ENCODE measurements at regions not wholly inside any gene's neighbourhood (a gene's known extent, or its start where the extent isn't known, plus 50 kb on each side); places are given as distances from the start of the nearest gene placed in this dataset.

DNA sequence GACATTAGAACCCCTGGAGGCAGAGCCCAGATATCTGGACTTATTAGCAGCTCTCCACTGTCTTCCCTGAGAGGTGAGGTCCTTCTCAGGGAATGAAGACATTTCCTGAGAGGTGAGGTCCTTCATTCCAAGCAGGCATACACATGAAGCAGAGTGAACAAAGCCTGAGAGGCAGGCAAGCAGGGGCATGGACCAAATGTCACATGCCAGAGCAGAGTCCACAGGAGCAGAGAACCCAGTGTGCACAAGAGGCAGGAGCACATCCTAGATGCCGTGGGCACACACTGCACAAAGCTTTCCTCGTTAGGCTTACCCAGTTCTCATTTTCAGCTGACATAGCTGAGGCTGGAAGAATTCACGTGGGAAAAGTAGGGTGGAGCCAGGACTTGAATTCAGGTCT lies 759.9 kb upstream of the HS6ST1 start:
- DNase-seq (ENCODE audit: low read depth in 1 of 2, low spot score in 1 of 2): no peak
- no peak for TF ChIP-seq POLR2AphosphoS5 (IDR thresholded peaks at IDR 0.05; ENCODE audit: low read depth)
- TF ChIP-seq SPI1 (IDR thresholded peaks at IDR 0.05; ENCODE audit: borderline replicate concordance, low read depth): no peak
- TF ChIP-seq CTCF (IDR thresholded peaks at IDR 0.05; ENCODE audit: insufficient read depth, low read length): no peak
- no peak for TF ChIP-seq GABPA (IDR thresholded peaks at IDR 0.05; ENCODE audit: low read depth)
- TF ChIP-seq, protein P1, sequence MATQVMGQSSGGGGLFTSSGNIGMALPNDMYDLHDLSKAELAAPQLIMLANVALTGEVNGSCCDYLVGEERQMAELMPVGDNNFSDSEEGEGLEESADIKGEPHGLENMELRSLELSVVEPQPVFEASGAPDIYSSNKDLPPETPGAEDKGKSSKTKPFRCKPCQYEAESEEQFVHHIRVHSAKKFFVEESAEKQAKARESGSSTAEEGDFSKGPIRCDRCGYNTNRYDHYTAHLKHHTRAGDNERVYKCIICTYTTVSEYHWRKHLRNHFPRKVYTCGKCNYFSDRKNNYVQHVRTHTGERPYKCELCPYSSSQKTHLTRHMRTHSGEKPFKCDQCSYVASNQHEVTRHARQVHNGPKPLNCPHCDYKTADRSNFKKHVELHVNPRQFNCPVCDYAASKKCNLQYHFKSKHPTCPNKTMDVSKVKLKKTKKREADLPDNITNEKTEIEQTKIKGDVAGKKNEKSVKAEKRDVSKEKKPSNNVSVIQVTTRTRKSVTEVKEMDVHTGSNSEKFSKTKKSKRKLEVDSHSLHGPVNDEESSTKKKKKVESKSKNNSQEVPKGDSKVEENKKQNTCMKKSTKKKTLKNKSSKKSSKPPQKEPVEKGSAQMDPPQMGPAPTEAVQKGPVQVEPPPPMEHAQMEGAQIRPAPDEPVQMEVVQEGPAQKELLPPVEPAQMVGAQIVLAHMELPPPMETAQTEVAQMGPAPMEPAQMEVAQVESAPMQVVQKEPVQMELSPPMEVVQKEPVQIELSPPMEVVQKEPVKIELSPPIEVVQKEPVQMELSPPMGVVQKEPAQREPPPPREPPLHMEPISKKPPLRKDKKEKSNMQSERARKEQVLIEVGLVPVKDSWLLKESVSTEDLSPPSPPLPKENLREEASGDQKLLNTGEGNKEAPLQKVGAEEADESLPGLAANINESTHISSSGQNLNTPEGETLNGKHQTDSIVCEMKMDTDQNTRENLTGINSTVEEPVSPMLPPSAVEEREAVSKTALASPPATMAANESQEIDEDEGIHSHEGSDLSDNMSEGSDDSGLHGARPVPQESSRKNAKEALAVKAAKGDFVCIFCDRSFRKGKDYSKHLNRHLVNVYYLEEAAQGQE (IDR thresholded peaks at IDR 0.05; ENCODE audit: insufficient replicate concordance, low read depth): no peak
- no peaks in the 10 kb centered on the region for H3K27me3 ChIP-seq (ENCODE audit: insufficient read depth, poor library complexity, severe bottlenecking)
- H3K4me3 ChIP-seq (replicated peaks; ENCODE audit: insufficient read depth, low read length): no peak overlapping the region
- no peak overlapping the region for H3K27ac ChIP-seq (replicated peaks)

- H3K4me3 ChIP-seq (replicated peaks; ENCODE audit: insufficient read depth, low read length): no peak overlapping the region
- no peak for DNase-seq (ENCODE audit: low read depth in 1 of 2, low spot score in 1 of 2)
- TF ChIP-seq POLR2AphosphoS5 (IDR thresholded peaks at IDR 0.05; ENCODE audit: low read depth) (no peak), CTCF (IDR thresholded peaks at IDR 0.05; ENCODE audit: insufficient read depth, low read length) (no peak), GABPA (IDR thresholded peaks at IDR 0.05; ENCODE audit: low read depth) (no peak), SPI1 (IDR thresholded peaks at IDR 0.05; ENCODE audit: borderline replicate concordance, low read depth) (no peak)
- TF ChIP-seq, protein P1 (IDR thresholded peaks at IDR 0.05; ENCODE audit: insufficient replicate concordance, low read depth): no peak
- H3K27me3 ChIP-seq (ENCODE audit: insufficient read depth, poor library complexity, severe bottlenecking): no peaks in the 10 kb centered on the region
- no peak overlapping the region for H3K27ac ChIP-seq (replicated peaks)
Measured at GRCh38 chr2:129080715-129081476, 762.2 kb upstream of the HS6ST1 start.

DNA sequence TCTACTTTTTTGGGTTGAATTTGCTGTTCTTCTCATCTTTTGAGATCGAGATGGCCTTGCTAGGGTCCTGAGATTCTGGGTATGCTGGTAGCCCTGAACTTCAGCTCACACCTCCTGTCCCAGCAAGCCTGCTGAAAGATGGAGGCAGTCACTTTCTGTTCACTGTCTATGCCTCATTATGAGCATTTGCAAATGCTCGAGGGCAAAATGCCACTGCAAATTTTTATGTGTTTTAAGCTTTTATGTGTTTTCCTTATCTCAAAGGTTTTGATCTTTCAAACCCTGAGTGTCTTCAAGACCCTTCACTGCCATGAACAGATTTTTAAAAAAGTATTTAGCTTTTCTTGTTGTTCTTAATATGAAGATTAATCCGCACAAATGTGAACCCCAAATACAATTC lies 766.7 kb upstream of the HS6ST1 start:
- no peak overlapping the region for H3K27ac ChIP-seq (replicated peaks)
- no peak overlapping the region for H3K4me3 ChIP-seq (replicated peaks; ENCODE audit: insufficient read depth, low read length)
- no peak for DNase-seq (ENCODE audit: low read depth in 1 of 2, low spot score in 1 of 2)
- no peak for TF ChIP-seq CTCF (IDR thresholded peaks at IDR 0.05; ENCODE audit: insufficient read depth, low read length)
- TF ChIP-seq, protein P1 (IDR thresholded peaks at IDR 0.05; ENCODE audit: insufficient replicate concordance, low read depth): no peak
- no peak for TF ChIP-seq POLR2AphosphoS5 (IDR thresholded peaks at IDR 0.05; ENCODE audit: low read depth)
- no peak for TF ChIP-seq SPI1 (IDR thresholded peaks at IDR 0.05; ENCODE audit: borderline replicate concordance, low read depth)
- no peak for TF ChIP-seq GABPA (IDR thresholded peaks at IDR 0.05; ENCODE audit: low read depth)
- H3K27me3 ChIP-seq (ENCODE audit: insufficient read depth, poor library complexity, severe bottlenecking): no peaks in the 10 kb centered on the region

Data from HL-60 (cell line).